ENCODE measurements at regions not wholly inside any gene's neighbourhood (a gene's known extent, or its start where the extent isn't known, plus 50 kb on each side); places are given as distances from the start of the nearest gene placed in this dataset.
"Not testable (repeated sequence)": the region's sequence is repeated elsewhere in the genome, so short reads cannot be mapped to it uniquely, and the experiment has no call there.

DNA sequence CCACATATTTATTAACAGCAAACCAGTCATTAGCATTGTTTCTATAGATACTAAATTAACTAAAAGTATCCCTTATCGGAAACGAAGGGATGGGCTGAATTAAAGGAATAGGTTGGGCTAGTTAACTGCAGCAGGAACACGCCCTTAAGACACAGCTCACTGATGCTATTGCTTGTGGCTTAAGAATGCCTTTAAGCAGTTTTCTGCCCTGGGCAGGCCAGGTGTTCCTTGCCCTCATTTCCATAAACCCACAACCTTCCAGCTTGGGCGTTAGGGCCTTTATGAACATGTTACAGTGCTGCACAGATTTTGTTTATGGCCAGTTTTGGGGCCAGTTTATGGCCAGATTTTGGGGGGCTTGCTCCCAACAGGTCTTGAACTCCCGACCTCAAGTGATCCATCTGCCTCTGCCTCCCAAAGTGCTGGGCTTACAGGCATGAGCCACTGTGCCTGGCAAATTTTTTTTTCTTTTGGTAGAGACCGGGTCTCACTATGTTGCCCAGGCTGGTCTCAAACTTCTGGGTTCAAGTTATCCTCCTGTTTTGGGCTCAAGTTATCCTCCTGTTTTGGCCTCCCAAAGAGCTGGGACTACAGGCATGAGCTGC is 90.1 kb upstream of the GRIN2A start:
- DNase-seq (ENCODE audit: low read depth): not testable (repeated sequence)

DNA sequence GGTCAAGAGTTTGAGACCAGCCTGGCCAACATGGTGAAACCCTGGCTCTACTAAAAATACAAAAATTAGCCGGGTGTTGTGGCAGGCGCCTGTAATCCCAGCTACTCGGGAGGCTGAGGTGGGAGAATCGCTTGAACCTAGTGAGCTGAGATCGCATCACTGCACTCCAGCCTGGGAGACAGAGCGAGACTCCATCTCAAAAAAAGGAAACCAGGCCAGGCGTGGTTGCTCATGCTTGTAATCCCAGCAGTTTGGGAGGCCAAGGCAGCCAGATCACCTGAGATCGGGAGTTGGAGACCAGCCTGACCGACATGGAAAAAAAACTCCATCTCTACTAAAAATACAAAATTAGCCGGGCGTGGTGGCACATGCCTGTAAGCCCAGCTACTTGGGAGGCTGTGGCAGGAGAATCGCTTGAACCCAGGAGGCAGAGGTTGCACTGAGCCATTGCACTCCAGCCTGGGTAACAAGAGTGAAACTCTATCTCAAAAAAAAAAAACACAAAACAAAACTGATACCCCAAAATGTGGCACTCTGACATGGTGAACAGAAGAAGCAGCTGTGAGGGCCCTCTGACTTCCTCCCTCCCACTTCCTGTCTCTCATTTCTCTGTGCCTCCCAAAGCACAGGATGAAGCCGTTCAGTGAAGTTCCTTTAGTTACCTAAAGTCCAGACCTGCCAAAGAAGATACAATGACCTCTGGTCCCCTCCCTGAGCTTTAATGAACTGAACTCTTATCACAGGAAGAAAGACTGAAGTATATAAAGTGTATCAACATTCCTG is 93.2 kb upstream of the GRIN2A start:
- DNase-seq (ENCODE audit: low read depth): not testable (repeated sequence)

DNA sequence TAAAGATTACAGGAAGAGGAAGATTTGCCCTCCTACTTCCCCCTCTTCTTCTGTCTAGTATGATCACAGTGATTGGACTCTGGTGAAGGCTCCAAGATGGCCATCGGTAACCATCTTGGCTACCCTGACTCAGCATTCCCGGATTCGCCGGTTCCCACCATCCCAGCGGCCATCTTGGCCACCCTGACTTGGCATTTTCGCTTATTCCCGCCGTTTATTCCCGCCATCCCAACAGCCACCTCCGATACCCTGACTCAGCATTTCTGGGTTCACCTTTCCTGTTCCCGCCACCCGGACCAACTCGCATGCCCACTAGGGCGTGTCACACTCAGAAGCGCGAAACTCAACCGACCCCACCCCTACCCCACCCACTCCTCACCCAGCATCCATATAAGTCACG is 95.4 kb upstream of the GRIN2A start:
- no peak for DNase-seq (ENCODE audit: low read depth)

- DNase-seq (ENCODE audit: low read depth): no peak
Measured at GRCh38 chr16:10280262-10281170, 98.3 kb upstream of the GRIN2A start.

DNA sequence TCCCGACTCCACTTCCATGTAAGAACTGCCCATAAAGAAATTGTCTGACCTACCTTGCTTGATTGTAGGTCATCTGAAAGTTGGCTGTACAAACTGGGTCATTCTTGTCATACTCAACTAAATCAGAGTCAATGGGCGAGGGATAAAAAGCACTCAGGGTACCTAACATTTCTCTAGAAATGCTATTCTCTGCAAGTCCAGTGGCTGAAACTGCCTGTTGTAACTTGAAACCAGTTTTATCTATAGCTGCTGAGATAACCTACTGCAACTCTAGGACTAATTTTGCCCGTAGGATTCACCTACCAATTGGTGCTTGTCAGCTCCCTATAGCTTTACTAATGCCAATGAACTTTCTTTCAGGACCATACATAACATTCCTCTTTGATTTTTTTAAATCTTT is 100.1 kb upstream of the GRIN2A start:
- DNase-seq (ENCODE audit: low read depth): no peak

DNA sequence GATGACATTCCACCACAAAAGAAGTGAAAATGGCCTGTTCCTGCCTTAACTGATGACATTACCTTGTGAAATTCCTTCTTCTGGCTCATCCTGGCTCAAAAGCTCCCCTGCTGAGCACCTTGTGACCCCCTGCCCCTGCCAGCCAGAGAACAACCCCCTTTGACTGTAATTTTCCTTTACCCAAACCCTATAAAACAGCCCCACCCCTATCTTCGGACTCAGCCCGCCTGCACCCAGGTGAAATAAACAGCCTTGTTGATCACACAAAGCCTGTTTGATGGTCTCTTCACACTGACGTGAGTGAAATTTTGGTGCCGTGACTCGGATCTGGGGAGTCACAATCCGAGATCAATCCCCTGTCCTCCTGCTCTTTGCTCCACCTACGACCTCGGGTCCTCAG is 101.0 kb upstream of the GRIN2A start:
- DNase-seq (ENCODE audit: low read depth): not testable (repeated sequence)

DNA sequence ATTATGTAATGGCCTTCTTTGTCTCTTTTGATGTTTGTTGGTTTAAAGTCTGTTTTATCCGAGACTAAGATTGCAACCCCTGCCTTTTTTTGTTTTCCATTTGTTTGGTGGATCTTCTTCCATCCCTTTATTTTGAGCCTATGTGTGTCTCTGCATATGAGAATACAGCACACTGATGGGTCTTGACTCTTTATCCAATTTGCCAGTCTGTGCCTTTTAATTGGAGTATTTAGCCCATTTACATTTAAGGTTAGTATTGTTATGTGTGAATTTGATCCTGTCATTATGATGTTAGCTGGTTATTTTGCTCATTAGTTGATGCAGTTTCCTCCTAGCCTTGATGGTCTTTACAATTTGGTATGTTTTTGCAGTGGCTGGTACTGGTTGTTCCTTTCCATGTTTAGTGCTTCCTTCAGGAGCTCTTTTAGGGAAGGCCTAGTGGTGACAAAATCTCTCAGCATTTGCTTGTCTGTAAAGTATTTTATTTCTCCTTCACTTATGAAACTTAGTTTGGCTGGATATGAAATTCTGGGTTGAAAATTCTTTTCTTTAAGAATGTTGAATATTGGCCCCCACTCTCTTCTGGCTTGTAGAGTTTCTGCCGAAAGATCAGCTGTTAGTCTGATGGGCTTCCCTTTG is 95.3 kb upstream of the ATF7IP2 start:
- DNase-seq (ENCODE audit: low read depth): not testable (repeated sequence)

- DNase-seq (ENCODE audit: low read depth): not testable (repeated sequence)
Measured at GRCh38 chr16:10292197-10292596, 93.7 kb upstream of the ATF7IP2 start.

DNA sequence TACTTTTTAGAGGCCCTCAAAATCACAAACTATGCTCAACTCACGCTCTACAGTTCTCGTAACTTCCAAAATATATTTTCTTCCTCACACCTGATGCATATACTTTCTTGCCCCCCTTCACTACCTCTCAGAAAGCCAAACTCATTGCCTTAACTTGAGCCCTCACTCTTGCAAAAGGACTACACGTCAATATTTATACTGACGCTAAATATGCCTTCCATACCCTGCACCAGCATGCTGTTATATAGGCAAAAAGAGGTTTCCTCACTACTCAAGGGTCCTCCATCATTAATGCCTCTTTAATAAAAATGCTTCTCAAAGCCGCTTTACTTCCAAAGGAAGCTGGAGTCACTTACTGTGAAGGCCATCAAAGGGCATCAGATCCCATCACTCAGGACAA is 92.9 kb upstream of the ATF7IP2 start:
- DNase-seq (ENCODE audit: low read depth): not testable (repeated sequence)

- not testable (repeated sequence) for DNase-seq (ENCODE audit: low read depth)
Measured at GRCh38 chr16:10294153-10294552, 91.7 kb upstream of the ATF7IP2 start.

DNA sequence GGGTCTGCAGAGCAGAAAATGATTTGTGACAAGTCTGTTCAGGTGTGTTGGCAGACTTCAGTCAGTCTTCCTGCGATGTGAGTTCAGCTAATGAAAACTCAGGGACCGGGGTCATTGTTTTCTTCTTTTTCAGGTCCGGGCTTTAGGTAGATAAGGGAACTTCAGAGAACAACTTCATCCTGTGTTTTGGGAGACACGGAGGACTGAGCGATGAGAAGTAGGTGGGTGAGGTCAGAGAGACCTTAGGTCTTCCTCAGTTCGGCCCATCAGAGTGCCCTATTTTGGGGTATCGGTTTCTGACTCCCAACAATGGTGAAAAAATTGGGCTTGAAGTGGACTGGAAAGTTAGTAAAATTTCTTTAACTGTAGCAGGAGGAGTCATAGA is 88.9 kb upstream of the ATF7IP2 start:
- DNase-seq (ENCODE audit: low read depth): no peak

GRCh38 chr16:10297341-10298006 is 88.4 kb upstream of the ATF7IP2 start:
- DNase-seq (ENCODE audit: low read depth): no peak

- no peak for DNase-seq (ENCODE audit: low read depth)
Measured at GRCh38 chr16:10300905-10301304, 85.0 kb upstream of the ATF7IP2 start.

- DNase-seq (ENCODE audit: low read depth): not testable (repeated sequence)
Measured at GRCh38 chr16:10301547-10301946, 84.3 kb upstream of the ATF7IP2 start.

- no peak for DNase-seq (ENCODE audit: low read depth)
Measured at GRCh38 chr16:10305912-10306311, 79.9 kb upstream of the ATF7IP2 start.

- no peak for DNase-seq (ENCODE audit: low read depth)
Measured at GRCh38 chr16:10308305-10309193, 77.3 kb upstream of the ATF7IP2 start.

GRCh38 chr16:10309271-10309932 is 76.5 kb upstream of the ATF7IP2 start:
- no peak for DNase-seq (ENCODE audit: low read depth)

GRCh38 chr16:10312008-10312407 is 73.9 kb upstream of the ATF7IP2 start:
- no peak for DNase-seq (ENCODE audit: low read depth)
